Stimulated activated CD8-positive, alpha-beta memory T cell treated with anti-CD3 and anti-CD28 coated beads, Interleukin-4, amount 100 ng/mL, for 4 hours (primary cell): ENCODE measurements at regions not wholly inside any gene's neighbourhood (a gene's known extent, or its start where the extent isn't known, plus 50 kb on each side); places are given as distances from the start of the nearest gene placed in this dataset.

Source experiments
- DNase-seq, 2 donors: peaks; one replicate each; pipeline ENCODE4 v3.0.0-alpha.2; 2020; ENCODE audit warnings: low read depth in 2 of 2, low spot score in 1 of 2

GRCh38 chr7:142338633-142339501 lies 81.0 kb upstream of the PRSS58 start:
- no peak for DNase-seq

DNA sequence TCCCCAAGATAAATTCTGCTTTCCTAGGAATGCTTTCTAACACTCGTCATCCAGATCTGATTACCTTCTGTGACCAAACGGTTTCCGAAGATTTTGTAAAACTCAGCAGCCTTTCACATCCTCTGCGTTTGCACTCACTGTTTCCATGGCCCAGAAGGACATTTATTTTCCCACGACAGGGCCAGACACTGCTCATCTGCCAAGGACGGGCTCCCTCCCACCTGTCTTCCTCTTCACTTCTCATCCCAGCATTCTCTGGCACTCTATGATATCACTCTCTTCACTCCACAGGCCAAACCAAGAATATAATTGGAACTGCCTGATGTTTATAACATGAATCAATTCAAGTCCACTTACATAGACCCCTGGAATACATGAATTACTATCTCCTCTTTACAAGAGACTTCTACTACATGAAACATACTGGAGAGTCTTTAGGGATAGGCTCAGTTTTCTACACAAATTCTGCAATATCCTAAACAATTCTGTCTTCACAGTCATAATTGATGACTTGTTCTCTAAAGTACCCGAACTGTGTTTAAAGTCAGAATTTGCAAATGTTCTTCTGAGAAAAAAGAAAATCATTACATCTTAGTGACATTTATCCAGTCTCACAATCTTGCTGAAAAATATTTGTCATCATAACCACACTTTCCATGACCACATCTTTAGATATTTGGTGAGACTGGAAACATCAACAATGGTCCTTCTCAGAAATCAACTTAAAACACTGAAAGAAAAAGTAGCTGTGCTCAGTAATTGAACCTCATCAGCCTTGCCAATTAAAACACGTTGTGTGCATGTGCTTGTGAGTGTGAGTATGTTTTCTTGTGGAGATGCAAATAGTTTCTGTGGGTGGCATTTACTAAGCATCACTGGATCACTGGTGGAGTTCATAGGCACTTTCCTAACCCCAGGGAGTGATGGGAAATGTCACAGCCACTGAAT lies 79.5 kb upstream of the PRSS58 start:
- DNase-seq, result no peak

DNA sequence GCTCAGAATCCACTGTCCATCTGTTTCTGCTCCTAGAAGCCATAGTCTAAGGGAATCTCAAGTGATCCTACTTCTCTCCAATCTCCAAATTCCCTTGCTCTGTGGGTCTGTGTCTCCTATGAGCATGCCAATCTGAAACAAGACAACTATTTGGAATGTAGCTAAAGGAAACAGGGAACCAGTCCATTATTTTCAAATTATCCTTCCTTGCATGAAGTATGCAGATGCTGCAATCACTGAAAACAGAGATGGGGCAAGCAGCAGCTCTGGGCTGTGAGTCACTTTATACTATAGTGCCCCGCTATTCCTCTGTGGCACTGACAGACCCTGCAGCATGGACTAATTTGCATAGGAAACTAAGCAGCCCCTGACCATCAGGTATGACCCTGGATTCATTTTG lies 76.9 kb upstream of the PRSS58 start:
- DNase-seq, result no peak

DNA sequence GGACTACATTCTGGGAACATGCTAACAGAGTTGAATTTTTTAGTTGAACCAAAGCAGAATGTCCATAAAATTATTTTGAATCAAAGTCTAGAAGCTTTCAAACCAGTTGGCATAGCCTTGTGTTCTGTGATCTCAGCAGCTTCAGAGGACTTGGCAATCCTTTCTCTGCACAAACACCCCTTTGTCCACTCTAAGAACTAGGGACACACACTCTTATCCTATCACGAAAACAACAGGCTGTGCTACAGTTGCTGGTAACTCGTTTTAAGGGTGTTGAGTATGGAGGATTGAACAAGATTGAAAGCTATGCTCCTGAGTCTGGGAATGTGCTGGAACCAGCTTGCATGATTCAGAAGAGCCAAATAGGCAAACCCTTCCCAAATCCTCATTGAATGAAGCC lies 76.4 kb upstream of the PRSS58 start:
- no peak for DNase-seq

DNA sequence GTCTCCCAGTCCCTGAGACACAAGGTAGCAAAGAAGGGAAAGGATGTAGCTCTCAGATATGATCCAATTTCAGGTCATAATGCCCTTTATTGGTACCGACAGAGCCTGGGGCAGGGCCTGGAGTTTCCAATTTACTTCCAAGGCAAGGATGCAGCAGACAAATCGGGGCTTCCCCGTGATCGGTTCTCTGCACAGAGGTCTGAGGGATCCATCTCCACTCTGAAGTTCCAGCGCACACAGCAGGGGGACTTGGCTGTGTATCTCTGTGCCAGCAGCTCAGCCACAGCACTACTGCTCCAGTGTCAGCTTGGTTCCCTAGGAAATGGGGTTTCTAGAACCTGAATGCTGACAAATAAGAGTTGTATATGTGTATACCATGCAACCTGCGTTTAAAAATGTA lies 74.6 kb upstream of the PRSS58 start:
- no peak for DNase-seq

DNA sequence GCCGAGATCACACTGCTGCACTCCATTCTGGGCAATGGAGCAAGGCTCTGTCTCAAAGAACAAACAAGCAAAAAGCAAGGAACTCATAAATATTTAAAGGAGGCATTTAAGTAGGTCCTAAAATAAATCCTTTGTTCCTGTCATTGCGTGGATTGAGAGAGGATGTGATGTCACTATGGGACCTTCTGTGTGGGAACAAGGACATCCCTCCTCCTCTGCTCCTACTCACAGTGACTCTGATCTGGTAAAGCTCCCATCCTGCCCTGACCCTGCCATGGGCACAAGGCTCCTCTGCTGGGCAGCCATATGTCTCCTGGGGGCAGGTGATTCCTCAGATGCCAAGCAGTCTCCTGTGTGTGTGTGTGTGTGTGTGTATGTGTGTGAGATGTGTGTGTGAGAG lies 74.1 kb upstream of the PRSS58 start:
- DNase-seq, result no peak

DNA sequence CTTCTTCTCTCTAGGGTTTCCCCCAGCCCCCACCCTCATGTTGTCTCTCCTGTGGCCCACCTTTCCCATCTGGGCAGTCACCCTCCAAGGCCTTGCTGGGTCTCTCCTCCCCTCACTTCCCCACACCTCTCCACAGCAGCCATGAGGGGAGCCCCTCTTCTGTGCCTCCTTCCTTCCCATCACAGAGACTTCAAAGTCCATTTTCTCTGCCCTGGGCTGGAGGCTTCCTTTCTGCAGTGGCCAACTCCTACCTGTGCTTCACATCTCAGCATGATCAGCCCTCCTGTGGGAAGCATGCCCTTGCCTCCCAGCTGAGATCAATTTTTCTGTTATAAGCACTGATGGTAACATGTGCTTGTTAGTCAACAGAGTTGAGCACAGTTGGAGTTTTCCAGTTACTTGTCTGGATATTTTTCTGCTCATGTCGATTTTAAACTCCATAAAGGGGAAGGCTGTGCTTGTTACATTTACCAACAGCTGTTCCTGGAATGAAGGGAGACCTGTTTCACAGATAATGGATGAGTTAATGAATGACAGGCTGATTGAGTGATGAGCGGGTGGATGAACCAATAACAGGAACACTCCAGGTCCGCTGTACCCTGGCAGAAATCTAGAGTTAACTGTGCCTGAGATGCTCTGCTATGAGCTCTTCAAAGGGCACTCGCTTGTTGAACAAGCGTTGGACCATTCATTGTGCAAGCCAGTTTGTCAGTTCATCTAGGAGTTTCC lies 71.4 kb upstream of the PRSS58 start:
- no peak for DNase-seq

GRCh38 chr7:142328551-142328950 lies 70.7 kb upstream of the PRSS58 start:
- DNase-seq, result no peak

DNA sequence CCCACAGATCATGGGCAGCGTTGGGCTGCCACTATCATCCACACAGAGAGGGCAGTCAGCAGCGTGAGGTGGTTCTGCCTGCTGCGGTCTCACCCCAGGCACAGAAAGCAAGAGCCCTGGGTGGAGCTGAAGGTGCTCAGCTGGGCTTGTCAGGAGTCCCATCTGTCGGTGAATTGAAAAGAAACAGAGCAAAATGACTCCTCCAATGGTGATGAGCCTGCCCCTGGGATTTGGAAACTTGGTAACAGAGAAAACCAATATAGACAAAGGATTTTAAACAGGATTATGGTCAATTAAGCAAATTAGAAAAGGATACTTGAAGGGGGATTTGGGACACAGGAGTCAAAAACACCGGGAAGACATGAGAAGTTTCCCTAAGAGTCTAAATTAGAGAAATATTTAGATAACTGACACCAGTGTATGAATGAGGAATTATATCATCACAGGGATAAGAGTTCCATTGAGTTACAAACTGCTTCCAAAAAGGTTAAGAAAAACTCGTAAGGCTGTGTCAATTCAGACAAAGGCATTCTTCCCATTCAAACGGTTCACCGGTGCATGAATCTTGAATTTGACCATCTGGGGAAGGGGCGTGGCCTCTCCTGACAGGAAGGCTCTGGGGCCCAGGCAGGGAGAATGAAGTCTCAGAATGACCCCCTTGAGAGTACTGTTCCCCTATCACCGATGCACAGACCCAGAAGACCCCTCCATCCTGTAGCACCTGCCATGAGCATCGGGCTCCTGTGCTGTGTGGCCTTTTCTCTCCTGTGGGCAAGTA lies 70.0 kb upstream of the PRSS58 start:
- DNase-seq, result no peak

DNA sequence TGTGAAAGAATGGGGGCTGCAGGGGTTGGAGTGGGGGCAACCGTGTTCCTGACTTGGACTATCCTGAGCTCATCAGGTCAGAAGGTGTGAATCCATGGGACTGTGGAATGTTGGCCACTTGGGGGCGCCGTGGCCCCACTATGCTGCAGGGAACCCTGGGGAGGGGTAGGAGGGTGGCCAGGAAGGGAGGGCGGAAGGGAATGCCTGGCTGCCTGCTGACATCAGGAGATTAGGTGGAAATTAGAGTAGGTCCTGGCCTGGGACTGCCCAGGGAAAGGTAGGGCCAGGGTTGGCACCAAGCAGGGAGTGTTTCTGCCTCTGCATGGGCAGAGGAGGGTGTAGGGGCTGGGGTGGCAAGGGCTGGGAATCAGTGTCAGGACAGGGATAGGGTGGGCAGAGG lies 65.8 kb upstream of the PRSS58 start:
- no peak for DNase-seq

- no peak for DNase-seq
Measured at GRCh38 chr7:142321391-142321790, 63.5 kb upstream of the PRSS58 start.

DNA sequence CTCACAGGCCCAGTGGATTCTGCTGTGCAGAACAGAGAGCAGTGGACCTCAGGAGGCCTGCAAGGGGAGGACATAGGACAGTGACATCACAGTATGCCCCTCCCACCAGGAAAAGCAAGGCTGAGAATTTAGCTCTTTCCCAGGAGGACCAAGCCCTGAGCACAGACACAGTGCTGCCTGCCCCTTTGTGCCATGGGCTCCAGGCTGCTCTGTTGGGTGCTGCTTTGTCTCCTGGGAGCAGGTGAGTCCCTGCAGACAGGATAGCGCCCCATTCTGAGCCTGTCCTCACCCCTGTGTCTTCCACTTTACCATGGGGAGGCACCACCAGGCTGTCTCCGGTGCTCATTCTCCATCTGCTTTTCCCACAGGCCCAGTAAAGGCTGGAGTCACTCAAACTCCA lies 63.0 kb upstream of the PRSS58 start:
- no peak for DNase-seq

- DNase-seq, result no peak
Measured at GRCh38 chr7:142319970-142320369, 62.1 kb upstream of the PRSS58 start.

GRCh38 chr7:142314281-142314680 lies 56.4 kb upstream of the PRSS58 start:
- DNase-seq, result no peak

DNA sequence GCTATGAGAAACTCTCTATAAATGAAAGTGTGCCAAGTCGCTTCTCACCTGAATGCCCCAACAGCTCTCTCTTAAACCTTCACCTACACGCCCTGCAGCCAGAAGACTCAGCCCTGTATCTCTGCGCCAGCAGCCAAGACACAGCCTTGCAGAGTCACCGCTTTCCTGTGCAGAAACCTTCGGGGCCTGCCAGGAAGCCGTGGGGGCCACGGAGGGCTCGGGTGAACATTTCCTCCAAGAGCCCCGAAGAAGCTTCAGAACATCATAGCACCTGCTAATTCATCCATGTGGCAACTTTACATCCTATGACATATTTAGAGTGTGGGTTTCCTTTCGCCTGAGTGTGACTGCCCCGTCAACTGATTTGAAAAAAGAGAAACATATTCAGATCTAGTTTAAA lies 55.7 kb upstream of the PRSS58 start:
- DNase-seq, result no peak

- no peak for DNase-seq
Measured at GRCh38 chr7:142311876-142312275, 54.0 kb upstream of the PRSS58 start.

GRCh38 chr7:142308918-142309317 lies 51.1 kb upstream of the PRSS58 start:
- no peak for DNase-seq

DNA sequence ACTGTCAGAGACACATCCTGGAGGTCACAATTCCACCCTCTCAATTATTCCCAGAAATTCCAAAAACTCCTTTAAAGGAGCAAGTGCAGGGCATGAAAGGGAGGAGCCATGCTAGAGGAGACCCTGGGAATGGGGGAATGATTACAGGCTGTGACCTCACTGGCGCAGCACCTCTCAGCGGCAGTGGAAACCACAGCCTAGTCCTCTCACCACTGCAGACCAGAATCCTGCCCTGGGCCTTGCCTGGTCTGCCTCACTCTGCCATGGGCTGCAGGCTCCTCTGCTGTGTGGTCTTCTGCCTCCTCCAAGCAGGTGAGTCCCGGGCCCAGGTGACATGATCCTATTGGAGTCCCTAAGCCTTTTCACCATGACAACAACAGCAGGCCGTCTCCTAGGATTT lies 50.5 kb upstream of the PRSS58 start:
- no peak for DNase-seq
